ENCODE measurements at regions not wholly inside any gene's neighbourhood (a gene's known extent, or its start where the extent isn't known, plus 50 kb on each side); places are given as distances from the start of the nearest gene placed in this dataset.

GRCh38 chr14:101221549-101222160, 318.1 kb upstream of the RTL1 start:
- CTCF ChIA-PET: no interaction called here
- RAD21 ChIA-PET (ENCODE audit: low non-redundant PET in 1 of 2, low total read pairs in 2 of 2, uncharacterized antibody in 2 of 2, unreplicated experiment in 2 of 2): no interaction called here
- no peaks in the 10 kb centered on the region for H3K9me3 ChIP-seq (ENCODE audit: control insufficient read depth in 1 of 2, insufficient read depth in 1 of 2, low read depth in 1 of 2, low read length in 2 of 2)
- no peak overlapping the region for H3K9ac ChIP-seq (ENCODE audit: low read length)
- ATAC-seq: no peak
- intact Hi-C loops (cut with micrococcal nuclease): no loop called here
- H3K27me3 ChIP-seq (ENCODE audit: insufficient read depth, low read length): no peaks in the 10 kb centered on the region
- BruUV-seq (replicated peaks): no TSS peak
- no peaks in the 10 kb centered on the region for H3K79me2 ChIP-seq (ENCODE audit: insufficient read depth, low read length)
- no peak overlapping the region for H2AFZ ChIP-seq (ENCODE audit: low read depth, low read length, poor library complexity, severe bottlenecking)
- no peak overlapping the region for H3K4me3 ChIP-seq (replicated peaks in 1 of 2; ENCODE audit: low read depth in 1 of 2, low read length in 2 of 2)
- no peaks in the 10 kb centered on the region for H3K9me2 ChIP-seq (ENCODE audit: insufficient read depth)
- H3K36me3 ChIP-seq (ENCODE audit: control insufficient read depth in 1 of 2, insufficient read depth in 2 of 2, low read length in 2 of 2): no peaks in the 10 kb centered on the region
- POLR2A ChIA-PET: no interaction called here
- H3K4me1 ChIP-seq (ENCODE audit: control insufficient read depth in 1 of 2, insufficient read depth in 2 of 2, low read length in 2 of 2): no peaks in the 10 kb centered on the region
- H3K27ac ChIP-seq (ENCODE audit: low read depth, low read length): no peak overlapping the region
- H4K20me1 ChIP-seq (ENCODE audit: insufficient read depth): no peaks in the 10 kb centered on the region
- no peak for DNase-seq (ENCODE audit: low read depth, low spot score)
- H3K4me2 ChIP-seq (ENCODE audit: low read length): no peak overlapping the region
- TF ChIP-seq RAD21 (IDR thresholded peaks at IDR 0.05; ENCODE audit: low read depth) (no peak), SIN3A (IDR thresholded peaks at IDR 0.05; ENCODE audit: low read depth) (no peak), CBX3 (IDR thresholded peaks at IDR 0.05; ENCODE audit: low read depth) (no peak), ELF1 (IDR thresholded peaks at IDR 0.05; ENCODE audit: borderline replicate concordance, low read depth) (no peak), ZFX (IDR thresholded peaks at IDR 0.05) (no peak), EZH2 (IDR thresholded peaks at IDR 0.05) (no peak), CTCF (IDR thresholded peaks at IDR 0.05 in 2 of 3, conservative IDR thresholded peaks at IDR 0.05 in 1 of 3; ENCODE audit: borderline replicate concordance in 1 of 3, insufficient read depth in 1 of 3, low read depth in 2 of 3, low read length in 2 of 3) (no peak), ZBTB33 (IDR thresholded peaks at IDR 0.05; ENCODE audit: extremely low read depth, insufficient replicate concordance, low read length) (no peak), ATF3 (IDR thresholded peaks at IDR 0.05) (no peak), TCF7L2 (IDR thresholded peaks at IDR 0.05; ENCODE audit: borderline replicate concordance, extremely low read depth, insufficient read depth, insufficient read length) (no peak)
